Large intestine (tissue), 3 donors: ENCODE measurements at regions not wholly inside any gene's neighbourhood (a gene's known extent, or its start where the extent isn't known, plus 50 kb on each side); places are given as distances from the start of the nearest gene placed in this dataset.

Experiments
- DNase-seq, 2 donors: peaks; one replicate each; pipeline versions ENCODE4 v3.0.0 to v3.0.0-alpha.2; 2013
- H3K27ac ChIP-seq: one replicate; pipeline ENCODE4 v1.5.1; 2013; ENCODE audit warnings: low read length
- H3K27me3 ChIP-seq: 2 replicates; pipeline ENCODE4 v1.6.1; 2013; ENCODE audit warnings: low read length; ENCODE audit not compliant: control insufficient read depth, insufficient read depth
- H3K36me3 ChIP-seq: 2 replicates; pipeline ENCODE4 v1.6.1; 2013; ENCODE audit warnings: low read length; ENCODE audit not compliant: control insufficient read depth, insufficient read depth
- H3K4me1 ChIP-seq: one replicate; pipeline ENCODE4 v1.6.1; 2013; ENCODE audit warnings: low read length; ENCODE audit not compliant: control insufficient read depth, insufficient read depth
- H3K4me3 ChIP-seq: one replicate; pipeline ENCODE4 v1.5.1; 2013; ENCODE audit warnings: low read length
- H3K9me3 ChIP-seq: one replicate; pipeline ENCODE4 v1.6.1; 2013; ENCODE audit warnings: mild to moderate bottlenecking, low read depth, low read length, moderate library complexity; ENCODE audit not compliant: control insufficient read depth
- WGBS: methylation state at CpG from one replicate; pipeline ENCODE4 v1.1.5; 2013; ENCODE audit warnings: low lambda C conversion rate; ENCODE audit not compliant: insufficient coverage; 5-methylcytosine and 5-hydroxymethylcytosine counted together

DNA sequence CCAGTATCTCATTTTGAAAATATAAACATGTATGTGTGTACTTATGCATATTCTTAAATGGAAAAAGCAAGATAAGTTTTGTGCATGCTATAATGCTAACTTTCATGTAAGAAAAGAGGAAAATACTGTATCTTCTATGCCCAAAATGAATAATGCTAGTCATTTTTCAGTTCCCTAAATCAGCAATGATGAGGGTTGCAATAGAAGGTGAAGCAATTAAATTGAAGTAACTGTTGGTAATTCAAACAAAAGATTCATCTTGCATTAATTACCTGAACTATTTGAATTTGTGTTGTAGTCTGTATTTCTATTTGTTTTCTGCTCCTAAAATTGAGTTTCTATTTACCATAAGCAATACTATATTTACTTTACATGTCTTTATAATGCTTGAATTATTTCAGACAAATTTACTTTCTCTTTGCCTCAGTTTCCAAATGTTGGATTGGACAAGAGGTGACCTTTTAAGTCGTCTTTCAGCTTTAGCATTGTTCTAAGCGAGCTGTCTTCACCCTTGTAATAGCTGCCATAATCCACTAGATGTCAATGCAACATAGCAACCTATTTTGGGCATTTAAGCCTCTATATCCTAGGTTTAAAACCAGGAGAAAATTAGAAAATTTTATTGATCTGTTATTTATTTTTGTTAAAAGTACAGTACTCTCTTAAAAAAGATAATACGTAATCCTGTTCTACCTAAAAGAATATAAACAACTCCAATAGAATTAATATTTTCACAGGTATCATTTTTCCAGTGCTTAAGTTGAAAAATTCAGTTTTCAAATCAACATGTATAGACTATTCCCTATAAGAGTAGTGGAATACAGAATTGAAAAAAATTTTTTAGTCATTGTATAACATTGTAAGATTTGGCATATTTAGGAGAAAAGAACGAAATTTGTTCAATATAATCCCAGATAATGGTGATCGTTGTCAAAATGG, 52.3 kb upstream of the IFNGR1 start:
- Histone ChIP-seq H3K27me3 (no peaks in the 10 kb centered on the region), H3K27ac (no peak overlapping the region), H3K9me3 (no peaks in the 10 kb centered on the region), H3K4me3 (no peak overlapping the region), H3K4me1 (no peaks in the 10 kb centered on the region), H3K36me3 (no peaks in the 10 kb centered on the region)
- DNase-seq, result peak; percentile 33 to 34
- 44% methylated on average over 4 of the region's 5 CpGs for WGBS

DNA sequence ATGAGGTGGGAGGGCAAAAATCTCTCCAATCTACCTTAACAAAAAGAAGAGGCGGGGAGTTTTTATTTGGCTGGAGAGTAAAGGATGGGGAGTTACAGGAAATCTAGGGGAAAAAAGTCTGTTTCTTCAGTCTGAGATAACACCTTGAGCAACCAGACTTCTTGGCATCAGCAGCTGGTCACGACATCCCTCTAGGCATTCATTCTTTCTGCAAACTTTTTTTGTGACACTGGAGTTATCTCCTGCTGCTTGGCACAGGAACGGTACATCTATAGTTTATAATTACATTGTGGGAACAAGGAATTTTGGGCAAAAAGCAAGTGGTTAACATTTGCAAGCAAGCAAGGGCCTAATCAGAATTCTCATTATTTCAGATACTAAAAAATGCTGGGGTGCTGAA, 50.6 kb upstream of the IFNGR1 start:
- Histone ChIP-seq H3K36me3 (no peaks in the 10 kb centered on the region), H3K4me3 (no peak overlapping the region), H3K27ac (no peak overlapping the region), H3K27me3 (no peaks in the 10 kb centered on the region), H3K9me3 (no peaks in the 10 kb centered on the region), H3K4me1 (no peaks in the 10 kb centered on the region)
- WGBS, result 100% methylated on average over 1 of the region's 3 CpGs
- no peak for DNase-seq

DNA sequence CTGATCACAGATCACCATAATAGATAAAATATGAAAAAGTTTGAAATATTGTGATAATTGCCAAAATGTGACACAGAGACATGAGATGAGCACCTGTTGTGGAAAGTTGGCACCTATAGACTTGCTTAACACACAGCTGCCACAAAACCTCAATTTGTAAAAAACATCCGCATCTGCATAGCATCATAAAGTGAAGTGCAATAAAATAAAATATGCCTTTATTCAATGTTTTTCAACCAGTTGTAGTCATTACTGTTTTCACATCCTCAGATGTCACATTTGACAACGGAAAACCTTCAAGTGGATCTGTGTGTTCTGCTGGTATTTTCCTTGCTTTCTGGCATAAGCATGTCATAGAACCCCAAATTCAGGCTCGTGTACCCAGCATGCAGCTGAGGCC, 50.2 kb upstream of the IFNGR1 start:
- Histone ChIP-seq H3K4me1 (no peaks in the 10 kb centered on the region), H3K4me3 (no peak overlapping the region), H3K9me3 (no peaks in the 10 kb centered on the region), H3K27me3 (no peaks in the 10 kb centered on the region), H3K27ac (no peak overlapping the region), H3K36me3 (no peaks in the 10 kb centered on the region)
- no peak for DNase-seq
- no CpG with 5 or more reads among the region's 3 CpGs for WGBS
